ENCODE measurements at regions not wholly inside any gene's neighbourhood (a gene's known extent, or its start where the extent isn't known, plus 50 kb on each side); places are given as distances from the start of the nearest gene placed in this dataset.

DNA sequence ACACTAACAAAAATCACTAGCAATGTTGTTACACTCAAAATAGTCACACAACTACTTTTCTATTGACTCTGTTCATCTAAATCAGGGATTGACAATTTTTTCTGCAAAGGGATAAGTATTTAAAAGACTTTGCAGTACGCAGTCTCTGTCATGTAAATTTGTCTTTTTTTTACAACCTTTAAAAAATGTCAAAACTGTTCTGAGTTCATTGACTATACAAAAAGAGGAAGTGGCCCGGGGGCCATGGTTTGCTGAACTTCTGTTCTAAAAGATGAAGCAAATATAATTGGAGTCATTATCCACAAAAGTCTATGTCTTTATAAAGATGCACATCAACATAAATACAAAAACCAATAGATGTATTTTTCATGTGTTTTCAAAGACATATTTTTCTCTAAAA, 1310.3 kb downstream of the RPA4 start:
- FAIRE-seq: no peak

More for the DNA sequence above, 1310.3 kb downstream of the RPA4 start:
- 68% methylated on average over 2 of the region's 2 CpGs; no CpG with 5 or more reads in 1 of the 2 experiments for WGBS, 2 experiments (ENCODE audit: extremely low coverage in 1 of 2, insufficient coverage in 1 of 2, insufficient read length in 1 of 2, insufficient replicate concordance in 2 of 2, low coverage in 1 of 2, low lambda C conversion rate in 2 of 2, missing lambda C conversion rate in 1 of 2)
- Histone ChIP-seq H2BK15ac (ENCODE audit: low read length) (no peak overlapping the region), H3K4me3 (ENCODE audit: extremely low read depth in 1 of 4, insufficient read depth in 2 of 4, low read depth in 3 of 4, low read length in 4 of 4) (no peak overlapping the region), H2BK20ac (ENCODE audit: low read length) (no peak overlapping the region), H3K27me3 (replicated peaks in 1 of 4; ENCODE audit: control insufficient read depth in 3 of 4, extremely low read depth in 1 of 4, insufficient read depth in 3 of 4, low read length in 3 of 4) (no peaks in the 10 kb centered on the region), H2BK120ac (replicated peaks; ENCODE audit: low read depth, low read length) (no peak overlapping the region), H2AK5ac (ENCODE audit: low read depth, low read length) (no peak overlapping the region), H3K9ac (replicated peaks in 1 of 4; ENCODE audit: extremely low read depth in 1 of 4, low read depth in 3 of 4, low read length in 3 of 4) (no peak overlapping the region), H4K8ac (ENCODE audit: extremely low read depth, insufficient read depth, low read length) (no peak overlapping the region), H4K91ac (replicated peaks; ENCODE audit: insufficient read length, low read length) (no peak overlapping the region), H3K79me1 (ENCODE audit: low read depth, low read length) (no peaks in the 10 kb centered on the region), H3K9me3 (ENCODE audit: insufficient read depth in 2 of 2, low read depth in 1 of 2, low read length in 1 of 2) (no peaks in the 10 kb centered on the region), H3K14ac (ENCODE audit: insufficient read length) (no peak overlapping the region), H3K23me2 (ENCODE audit: low read depth, low read length) (no peaks in the 10 kb centered on the region), H3K4ac (replicated peaks; ENCODE audit: insufficient read length, low read depth, low read length) (no peak overlapping the region), H2BK5ac (ENCODE audit: low read depth, low read length) (no peak overlapping the region), H2AFZ (ENCODE audit: low read length) (no peak overlapping the region), H3K79me2 (ENCODE audit: control insufficient read depth in 1 of 2, insufficient read depth in 2 of 2, low read length in 2 of 2) (no peaks in the 10 kb centered on the region), H3K36me3 (ENCODE audit: control insufficient read depth in 2 of 4, insufficient read depth in 4 of 4, low read length in 3 of 4) (no peaks in the 10 kb centered on the region), H4K20me1 (replicated peaks in 1 of 2; ENCODE audit: control insufficient read depth in 1 of 2, insufficient read depth in 2 of 2, low read length in 2 of 2) (no peaks in the 10 kb centered on the region), H3K56ac (replicated peaks; ENCODE audit: insufficient read length, low read depth, low read length) (no peak overlapping the region), H3K27ac (ENCODE audit: low read depth, low read length) (no peak overlapping the region), H4K5ac (ENCODE audit: insufficient read length, low read depth, low read length) (no peak overlapping the region), H3K23ac (ENCODE audit: insufficient read length) (no peak overlapping the region), H2BK12ac (ENCODE audit: low read depth, low read length) (no peak overlapping the region), H3K4me2 (ENCODE audit: insufficient read depth in 1 of 2, low read depth in 2 of 2, low read length in 2 of 2) (no peak overlapping the region), H3K4me1 (replicated peaks in 1 of 4; ENCODE audit: control insufficient read depth in 3 of 4, insufficient read depth in 4 of 4, low read length in 3 of 4) (no peaks in the 10 kb centered on the region; a peak in 1 of 7 replicates), H3K18ac (ENCODE audit: extremely low read depth, low read length) (no peak overlapping the region)
- no peak for TF ChIP-seq ASH2L (IDR thresholded peaks at IDR 0.05; ENCODE audit: low read length)
- TF ChIP-seq BCL11A (IDR thresholded peaks at IDR 0.05; ENCODE audit: low read depth in 2 of 2, low read length in 2 of 2): no peak
- no peak for TF ChIP-seq RBBP5 (IDR thresholded peaks at IDR 0.05; ENCODE audit: borderline replicate concordance, low read depth, low read length)
- no peak for TF ChIP-seq EGR1 (IDR thresholded peaks at IDR 0.05; ENCODE audit: borderline replicate concordance, low read depth, low read length)
- TF ChIP-seq GTF2F1 (IDR thresholded peaks at IDR 0.05; ENCODE audit: borderline replicate concordance, low read depth, low read length): no peak
- DNase-seq (ENCODE audit: low read depth in 1 of 2, low spot score in 2 of 2): no peak
- ChIA-PET CTCF (ENCODE audit: partially characterized antibody) (no interaction called here), POLR2A (ENCODE audit: partially characterized antibody) (no interaction called here)
